PC-3 (cell line): ENCODE measurements at regions not wholly inside any gene's neighbourhood (a gene's known extent, or its start where the extent isn't known, plus 50 kb on each side); places are given as distances from the start of the nearest gene placed in this dataset.

Experiments used
- ATAC-seq: fragments of 200-7000 bp; cut with Tn5 transposase; 2 replicates; pipeline ENCODE4 v1.9.1; 2020; ENCODE audit warnings: mild to moderate bottlenecking, moderate library complexity
- BruUV-seq: library from RNA; stranded (reverse); fragments of 400-500 nt; replicated peaks from 2 replicates; lab custom pipeline; 2021; lab: Mats Ljungman, UMichigan
- CTCF ChIA-PET: fragments of 300-600 bp; sonication (Branson Sonifier 250); formaldehyde crosslinking; loops from one replicate; lab custom pipeline; 2022; ENCODE audit warnings: antibody characterized with exemption; lab: Charles Lee
- POLR2A ChIA-PET: fragments of 300-600 bp; sonication (Branson Sonifier 250); formaldehyde crosslinking; loops from one replicate; lab custom pipeline; 2022; ENCODE audit warnings: antibody characterized with exemption; ENCODE audit not compliant: unreplicated experiment; lab: Charles Lee
- DNase-seq: peaks from one replicate; pipeline ENCODE4 v3.0.0-alpha.2; 2015
- H2AFZ ChIP-seq: fragments of 300-600 bp; sonication (generic); 2 replicates; pipeline ENCODE4 v1.6.0; 2016; ENCODE audit warnings: antibody characterized with exemption, low read length
- H3F3A ChIP-seq: fragments of 300-600 bp; sonication (generic); one replicate; pipeline ENCODE4 v1.6.0; 2017; ENCODE audit warnings: antibody characterized with exemption, low read length, control low read depth, mild to moderate bottlenecking; ENCODE audit not compliant: unreplicated experiment
- H3K27ac ChIP-seq: fragments of 300-600 bp; sonication (generic); 2 replicates; pipeline ENCODE4 v1.5.1; 2016; ENCODE audit warnings: mild to moderate bottlenecking, low read length
- H3K27me3 ChIP-seq: fragments of 300-600 bp; sonication (generic); 2 replicates; pipeline ENCODE4 v1.6.1; 2016; ENCODE audit warnings: low read length, mixed read lengths
- H3K36me3 ChIP-seq: fragments of 300-600 bp; sonication (generic); 2 replicates; pipeline ENCODE4 v1.6.1; 2016; ENCODE audit warnings: low read depth, mixed run types, low read length, mixed read lengths
- H3K4me1 ChIP-seq: fragments of 300-600 bp; sonication (generic); 2 replicates; pipeline ENCODE4 v1.5.1; 2016; ENCODE audit warnings: low read length; ENCODE audit not compliant: insufficient read depth
- H3K4me2 ChIP-seq: fragments of 300-600 bp; sonication (generic); 2 replicates; pipeline ENCODE4 v1.6.0; 2016; ENCODE audit warnings: low read length
- H3K4me3 ChIP-seq: fragments of 300-600 bp; sonication (generic); 2 replicates; pipeline ENCODE4 v1.5.1; 2016; ENCODE audit warnings: mild to moderate bottlenecking, low read length, mixed read lengths
- H3K79me2 ChIP-seq: fragments of 300-600 bp; sonication (generic); 2 replicates; pipeline ENCODE4 v1.6.1; 2017; ENCODE audit warnings: low read length, mixed read lengths
- H3K9ac ChIP-seq: fragments of 300-600 bp; sonication (generic); 2 replicates; pipeline ENCODE4 v1.6.0; 2016; ENCODE audit warnings: mild to moderate bottlenecking, low read length
- H3K9me2 ChIP-seq: fragments of 300-600 bp; sonication (generic); replicated peaks from 2 replicates; pipeline ENCODE4 v1.6.1; 2016; ENCODE audit warnings: mixed run types, low read length, mixed read lengths
- H3K9me3 ChIP-seq: fragments of 300-600 bp; sonication (generic); 2 replicates; pipeline ENCODE4 v1.6.1; 2016; ENCODE audit warnings: low read length, mixed read lengths
- H4K20me1 ChIP-seq: fragments of 300-600 bp; sonication (generic); 2 replicates; pipeline ENCODE4 v1.6.1; 2016; ENCODE audit warnings: low read length, mixed read lengths
- CTCF ChIP-seq: fragments of 300-600 bp; sonication (generic); conservative IDR thresholded peaks from 2 replicates; pipeline ENCODE4 v1.5.1; 2017; ENCODE audit warnings: antibody characterized with exemption, low read depth, mild to moderate bottlenecking, low read length
- EZH2 ChIP-seq: fragments of 300-600 bp; sonication (generic); IDR thresholded peaks from one replicate; pipeline ENCODE4 v1.6.1; 2017; ENCODE audit warnings: antibody characterized with exemption, mild to moderate bottlenecking, low read length; ENCODE audit not compliant: unreplicated experiment
- EZH2phosphoT487 ChIP-seq: fragments of 300-600 bp; sonication (generic); IDR thresholded peaks from 2 replicates; pipeline ENCODE4 v1.6.1; 2018; ENCODE audit warnings: mild to moderate bottlenecking, antibody characterized with exemption, low read length, borderline replicate concordance
- intact Hi-C: fragments of 100-400 bp; cut with micrococcal nuclease; formaldehyde crosslinking; loops from 2 replicates; pipeline ENCODE4 v1.9.0; 2023

DNA sequence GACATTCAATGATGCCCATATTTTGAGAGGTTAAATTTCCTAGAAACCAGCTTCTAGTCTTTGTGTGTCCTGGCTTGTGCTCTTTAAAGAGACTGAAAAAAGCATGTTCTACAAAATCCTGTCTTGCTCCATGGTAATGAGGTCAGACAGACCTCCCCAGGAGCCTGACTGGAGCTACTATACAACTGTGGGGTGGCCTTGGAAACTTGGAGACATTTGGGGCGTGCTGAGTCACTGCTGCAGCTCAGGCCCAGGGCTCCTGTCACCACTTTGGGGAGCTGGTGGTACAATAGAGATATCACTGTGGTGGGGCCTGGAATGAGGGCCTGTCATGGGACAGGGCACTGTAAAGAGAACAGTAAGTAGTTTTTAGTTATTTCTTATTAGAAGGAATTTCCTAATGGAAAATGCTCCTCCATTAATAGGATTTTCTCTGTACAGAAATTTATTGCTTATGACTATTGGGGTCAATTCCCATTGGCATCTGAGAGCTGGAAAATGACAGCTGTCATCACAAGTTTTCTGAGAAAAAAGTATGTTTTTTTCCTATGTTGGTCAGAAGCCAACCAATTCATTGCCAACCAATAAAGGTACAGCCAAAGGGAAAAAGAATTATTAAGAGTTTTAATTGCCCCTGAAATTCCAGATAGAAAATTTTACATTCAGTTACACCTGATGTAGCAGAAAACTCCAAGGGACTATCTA is 207.4 kb upstream of the JADE1 start:
- ChIA-PET POLR2A (interaction anchor here (0.6 kb wide), 1 partner anchor 31 kb away, joined by 5 read pairs; no protein-coding TSS in a partner anchor), CTCF (no interaction called here)
- Histone ChIP-seq H3K9ac (no peak overlapping the region), H3K36me3 (no peaks in the 10 kb centered on the region), H3K9me2 (no peaks in the 10 kb centered on the region), H3K27me3 (no peaks in the 10 kb centered on the region), H2AFZ (peak overlapping the region; percentile 89), H3F3A (no peaks in the 10 kb centered on the region), H3K27ac (peak overlapping the region; percentile 28), H3K4me3 (no peak overlapping the region), H3K4me1 (peaks cover 42% of the 10 kb centered on the region), H3K9me3 (no peaks in the 10 kb centered on the region), H4K20me1 (no peaks in the 10 kb centered on the region), H3K4me2 (peak overlapping the region; percentile 66), H3K79me2 (no peaks in the 10 kb centered on the region)
- no TSS peak for BruUV-seq
- DNase-seq = no peak
- TF ChIP-seq EZH2 (no peak), EZH2phosphoT487 (no peak), CTCF (no peak)
- ATAC-seq = no peak
- intact Hi-C loops = no loop called here

DNA sequence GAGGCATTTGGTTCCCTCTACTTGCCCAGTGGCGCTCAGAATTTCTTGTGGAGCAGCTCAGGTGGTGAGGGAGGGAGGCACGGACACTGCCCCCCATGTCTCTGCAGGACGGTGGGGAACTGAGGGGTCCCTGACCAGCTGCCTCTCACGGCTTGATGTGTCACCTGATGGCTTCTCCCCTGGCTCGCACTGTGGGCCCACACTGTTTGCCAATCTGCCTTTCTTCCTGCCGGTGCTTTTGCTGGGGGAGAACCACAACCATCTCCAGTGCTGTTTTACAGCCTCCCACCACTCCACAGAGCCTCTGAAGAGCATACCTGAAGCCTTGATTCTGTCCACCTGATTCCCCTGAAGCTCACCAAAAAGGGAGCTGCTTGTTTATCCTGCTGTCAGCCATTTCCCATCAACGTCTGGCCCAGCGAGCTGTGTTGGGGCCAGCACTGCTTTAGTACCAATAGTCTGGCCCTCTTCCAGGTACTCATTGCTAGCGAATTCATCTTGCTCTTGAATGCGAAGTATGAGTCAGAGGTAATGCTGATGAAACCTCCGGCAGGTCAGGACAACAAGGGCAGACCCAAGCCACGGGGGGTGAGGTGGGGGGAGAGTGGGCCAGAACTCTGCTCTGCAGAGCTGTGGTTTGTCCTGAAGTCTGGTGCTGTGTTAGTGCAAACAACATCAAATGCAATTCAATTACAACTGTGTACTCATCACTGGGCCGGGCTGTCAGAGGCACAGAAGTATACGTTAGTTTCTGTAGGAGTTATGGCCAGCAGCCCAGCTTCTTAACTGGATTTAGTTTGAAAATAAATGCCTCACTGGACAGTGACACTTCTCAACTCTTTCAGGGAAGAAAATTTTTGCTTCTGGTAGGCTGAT is 208.3 kb upstream of the JADE1 start:
- DNase-seq = peak; percentile 89
- Histone ChIP-seq H2AFZ (peak overlapping the region; percentile 89), H3K9ac (no peak overlapping the region; the same call in 1 of the 2 replicates), H3K4me3 (no peak overlapping the region), H3K4me2 (peak overlapping the region; percentile 66), H4K20me1 (no peaks in the 10 kb centered on the region), H3K79me2 (no peaks in the 10 kb centered on the region), H3K9me3 (no peaks in the 10 kb centered on the region), H3K27me3 (no peaks in the 10 kb centered on the region), H3K9me2 (no peaks in the 10 kb centered on the region), H3F3A (no peaks in the 10 kb centered on the region), H3K36me3 (no peaks in the 10 kb centered on the region), H3K4me1 (peaks cover 37% of the 10 kb centered on the region), H3K27ac (peak overlapping the region; percentile 52)
- intact Hi-C loops = no loop called here
- POLR2A ChIA-PET = interaction anchor here (0.6 kb wide), 1 partner anchor 215 kb away, joined by 3 read pairs; no protein-coding TSS in a partner anchor
- CTCF ChIA-PET = no interaction called here
- BruUV-seq = no TSS peak
- peak; percentile 88 for ATAC-seq
- TF ChIP-seq EZH2 (no peak), CTCF (no peak), EZH2phosphoT487 (no peak)
